ENCODE measurements at regions not wholly inside any gene's neighbourhood (a gene's known extent, or its start where the extent isn't known, plus 50 kb on each side); places are given as distances from the start of the nearest gene placed in this dataset.

DNA sequence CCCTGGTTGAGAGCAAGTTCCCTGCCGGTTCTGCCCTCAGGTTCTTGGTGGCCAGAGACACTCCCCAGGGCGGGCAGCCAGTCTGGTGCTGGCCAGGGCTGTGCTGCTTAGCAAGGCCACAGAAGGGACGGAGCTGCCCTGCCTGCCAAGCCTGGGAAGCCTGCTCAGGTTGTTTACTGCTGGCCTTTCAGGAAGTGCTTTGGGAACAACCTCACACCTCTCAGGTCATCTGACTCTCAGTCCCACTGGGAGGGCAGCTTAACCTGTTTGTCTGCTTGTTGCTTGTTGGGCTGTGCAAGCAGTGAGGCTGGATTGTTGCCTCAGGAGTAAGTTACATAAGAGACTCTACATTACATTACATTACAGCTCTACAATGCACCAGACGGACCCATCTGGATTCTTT, 75.8 kb upstream of the AFDN start:
- TF ChIP-seq TAF1 (IDR thresholded peaks at IDR 0.05; ENCODE audit: low read depth) = no peak
- no peak for TF ChIP-seq YY1 (IDR thresholded peaks at IDR 0.05; ENCODE audit: low read depth)
- peak; percentile 39; the same call in 1 of the 2 replicates for TF ChIP-seq EP300 (IDR thresholded peaks at IDR 0.05; ENCODE audit: borderline replicate concordance)
- TF ChIP-seq MAX (IDR thresholded peaks at IDR 0.05) = peak; percentile 93
- TF ChIP-seq CREB1 (IDR thresholded peaks at IDR 0.05; ENCODE audit: low read depth) = no peak
- peak; percentile 23; the same call in 1 of the 2 replicates for TF ChIP-seq TEAD4 (IDR thresholded peaks at IDR 0.05)
- TF ChIP-seq TCF12 (IDR thresholded peaks at IDR 0.05; ENCODE audit: low read depth) = peak; percentile 41; the same call in 1 of the 2 replicates
- TF ChIP-seq EGR1 (IDR thresholded peaks at IDR 0.05) = no peak
- peak; percentile 17; the same call in 1 of the 2 replicates for TF ChIP-seq RAD21 (IDR thresholded peaks at IDR 0.05; ENCODE audit: low read depth)
- TF ChIP-seq CEBPB (IDR thresholded peaks at IDR 0.05) = peak; percentile 62
- TF ChIP-seq, protein P1, sequence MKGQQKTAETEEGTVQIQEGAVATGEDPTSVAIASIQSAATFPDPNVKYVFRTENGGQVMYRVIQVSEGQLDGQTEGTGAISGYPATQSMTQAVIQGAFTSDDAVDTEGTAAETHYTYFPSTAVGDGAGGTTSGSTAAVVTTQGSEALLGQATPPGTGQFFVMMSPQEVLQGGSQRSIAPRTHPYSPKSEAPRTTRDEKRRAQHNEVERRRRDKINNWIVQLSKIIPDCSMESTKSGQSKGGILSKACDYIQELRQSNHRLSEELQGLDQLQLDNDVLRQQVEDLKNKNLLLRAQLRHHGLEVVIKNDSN (IDR thresholded peaks at IDR 0.05) = peak; percentile 90
